ENCODE measurements at regions not wholly inside any gene's neighbourhood (a gene's known extent, or its start where the extent isn't known, plus 50 kb on each side); places are given as distances from the start of the nearest gene placed in this dataset.

GRCh38 chr2:39872748-39873147 is 93.7 kb upstream of the THUMPD2 start:
- Histone ChIP-seq H4K5ac (ENCODE audit: insufficient read length, low read depth, low read length) (no peak overlapping the region), H2BK120ac (replicated peaks; ENCODE audit: low read depth, low read length) (no peak overlapping the region), H3K4me1 (replicated peaks in 1 of 4; ENCODE audit: control insufficient read depth in 3 of 4, insufficient read depth in 4 of 4, low read length in 3 of 4) (no peaks in the 10 kb centered on the region), H2BK5ac (ENCODE audit: low read depth, low read length) (no peak overlapping the region), H3K36me3 (ENCODE audit: control insufficient read depth in 2 of 4, insufficient read depth in 4 of 4, low read length in 3 of 4) (no peaks in the 10 kb centered on the region), H3K23ac (ENCODE audit: insufficient read length) (no peak overlapping the region), H2BK20ac (ENCODE audit: low read length) (no peak overlapping the region), H4K91ac (replicated peaks; ENCODE audit: insufficient read length, low read length) (no peak overlapping the region), H3K27ac (ENCODE audit: low read depth, low read length) (no peak overlapping the region), H2AK5ac (ENCODE audit: low read depth, low read length) (no peak overlapping the region), H3K4ac (replicated peaks; ENCODE audit: insufficient read length, low read depth, low read length) (no peak overlapping the region), H2AFZ (ENCODE audit: low read length) (no peak overlapping the region), H4K20me1 (replicated peaks in 1 of 2; ENCODE audit: control insufficient read depth in 1 of 2, insufficient read depth in 2 of 2, low read length in 2 of 2) (no peaks in the 10 kb centered on the region), H3K18ac (ENCODE audit: extremely low read depth, low read length) (no peak overlapping the region), H3K9ac (replicated peaks in 1 of 4; ENCODE audit: extremely low read depth in 1 of 4, low read depth in 3 of 4, low read length in 3 of 4) (no peak overlapping the region), H3K79me1 (ENCODE audit: low read depth, low read length) (no peaks in the 10 kb centered on the region), H4K8ac (ENCODE audit: extremely low read depth, insufficient read depth, low read length) (no peak overlapping the region), H3K27me3 (replicated peaks in 1 of 4; ENCODE audit: control insufficient read depth in 3 of 4, extremely low read depth in 1 of 4, insufficient read depth in 3 of 4, low read length in 3 of 4) (no peaks in the 10 kb centered on the region), H3K9me3 (ENCODE audit: insufficient read depth in 2 of 2, low read depth in 1 of 2, low read length in 1 of 2) (no peaks in the 10 kb centered on the region), H3K14ac (ENCODE audit: insufficient read length) (no peak overlapping the region), H2BK15ac (ENCODE audit: low read length) (no peak overlapping the region), H3K4me3 (ENCODE audit: extremely low read depth in 1 of 4, insufficient read depth in 2 of 4, low read depth in 3 of 4, low read length in 4 of 4) (no peak overlapping the region), H2BK12ac (ENCODE audit: low read depth, low read length) (no peak overlapping the region), H3K4me2 (ENCODE audit: insufficient read depth in 1 of 2, low read depth in 2 of 2, low read length in 2 of 2) (no peak overlapping the region), H3K56ac (replicated peaks; ENCODE audit: insufficient read length, low read depth, low read length) (no peak overlapping the region), H3K23me2 (ENCODE audit: low read depth, low read length) (no peaks in the 10 kb centered on the region), H3K79me2 (ENCODE audit: control insufficient read depth in 1 of 2, insufficient read depth in 2 of 2, low read length in 2 of 2) (no peaks in the 10 kb centered on the region)
- DNase-seq (ENCODE audit: low read depth in 1 of 2, low spot score in 2 of 2), result no peak
- 95% methylated on average over 2 of the region's 2 CpGs; no CpG with 5 or more reads in 1 of the 2 experiments for WGBS, 2 experiments (ENCODE audit: extremely low coverage in 1 of 2, insufficient coverage in 1 of 2, insufficient read length in 1 of 2, insufficient replicate concordance in 2 of 2, low coverage in 1 of 2, low lambda C conversion rate in 2 of 2, missing lambda C conversion rate in 1 of 2)
- POLR2A ChIA-PET (ENCODE audit: partially characterized antibody), result no interaction called here
- no peak for TF ChIP-seq GABPA (IDR thresholded peaks at IDR 0.05; ENCODE audit: borderline replicate concordance, insufficient read depth, low read length)
- no peak for TF ChIP-seq TAF7 (optimal IDR thresholded peaks at IDR 0.05; ENCODE audit: borderline replicate concordance, low read depth, low read length)
- TF ChIP-seq, protein P1, sequence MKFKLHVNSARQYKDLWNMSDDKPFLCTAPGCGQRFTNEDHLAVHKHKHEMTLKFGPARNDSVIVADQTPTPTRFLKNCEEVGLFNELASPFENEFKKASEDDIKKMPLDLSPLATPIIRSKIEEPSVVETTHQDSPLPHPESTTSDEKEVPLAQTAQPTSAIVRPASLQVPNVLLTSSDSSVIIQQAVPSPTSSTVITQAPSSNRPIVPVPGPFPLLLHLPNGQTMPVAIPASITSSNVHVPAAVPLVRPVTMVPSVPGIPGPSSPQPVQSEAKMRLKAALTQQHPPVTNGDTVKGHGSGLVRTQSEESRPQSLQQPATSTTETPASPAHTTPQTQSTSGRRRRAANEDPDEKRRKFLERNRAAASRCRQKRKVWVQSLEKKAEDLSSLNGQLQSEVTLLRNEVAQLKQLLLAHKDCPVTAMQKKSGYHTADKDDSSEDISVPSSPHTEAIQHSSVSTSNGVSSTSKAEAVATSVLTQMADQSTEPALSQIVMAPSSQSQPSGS (IDR thresholded peaks at IDR 0.05; ENCODE audit: low read length), result no peak
- TF ChIP-seq, protein P2, sequence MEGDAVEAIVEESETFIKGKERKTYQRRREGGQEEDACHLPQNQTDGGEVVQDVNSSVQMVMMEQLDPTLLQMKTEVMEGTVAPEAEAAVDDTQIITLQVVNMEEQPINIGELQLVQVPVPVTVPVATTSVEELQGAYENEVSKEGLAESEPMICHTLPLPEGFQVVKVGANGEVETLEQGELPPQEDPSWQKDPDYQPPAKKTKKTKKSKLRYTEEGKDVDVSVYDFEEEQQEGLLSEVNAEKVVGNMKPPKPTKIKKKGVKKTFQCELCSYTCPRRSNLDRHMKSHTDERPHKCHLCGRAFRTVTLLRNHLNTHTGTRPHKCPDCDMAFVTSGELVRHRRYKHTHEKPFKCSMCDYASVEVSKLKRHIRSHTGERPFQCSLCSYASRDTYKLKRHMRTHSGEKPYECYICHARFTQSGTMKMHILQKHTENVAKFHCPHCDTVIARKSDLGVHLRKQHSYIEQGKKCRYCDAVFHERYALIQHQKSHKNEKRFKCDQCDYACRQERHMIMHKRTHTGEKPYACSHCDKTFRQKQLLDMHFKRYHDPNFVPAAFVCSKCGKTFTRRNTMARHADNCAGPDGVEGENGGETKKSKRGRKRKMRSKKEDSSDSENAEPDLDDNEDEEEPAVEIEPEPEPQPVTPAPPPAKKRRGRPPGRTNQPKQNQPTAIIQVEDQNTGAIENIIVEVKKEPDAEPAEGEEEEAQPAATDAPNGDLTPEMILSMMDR (IDR thresholded peaks at IDR 0.05; ENCODE audit: control extremely low read depth in 1 of 3, insufficient read depth in 1 of 3, low read depth in 1 of 3, low read length in 3 of 3), result no peak
- no peak for TF ChIP-seq RAD21 (IDR thresholded peaks at IDR 0.05 in 1 of 2, conservative IDR thresholded peaks at IDR 0.05 in 1 of 2; ENCODE audit: low read depth in 2 of 2, low read length in 2 of 2)
- TF ChIP-seq CREB1 (IDR thresholded peaks at IDR 0.05), result no peak
- TF ChIP-seq, protein P3, sequence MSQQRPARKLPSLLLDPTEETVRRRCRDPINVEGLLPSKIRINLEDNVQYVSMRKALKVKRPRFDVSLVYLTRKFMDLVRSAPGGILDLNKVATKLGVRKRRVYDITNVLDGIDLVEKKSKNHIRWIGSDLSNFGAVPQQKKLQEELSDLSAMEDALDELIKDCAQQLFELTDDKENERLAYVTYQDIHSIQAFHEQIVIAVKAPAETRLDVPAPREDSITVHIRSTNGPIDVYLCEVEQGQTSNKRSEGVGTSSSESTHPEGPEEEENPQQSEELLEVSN (IDR thresholded peaks at IDR 0.05), result no peak
- CTCF ChIA-PET (ENCODE audit: partially characterized antibody), result no interaction called here
- FAIRE-seq, result no peak

Data from H1 (cell line).